ENCODE measurements at regions not wholly inside any gene's neighbourhood (a gene's known extent, or its start where the extent isn't known, plus 50 kb on each side); places are given as distances from the start of the nearest gene placed in this dataset.

GRCh38 chr2:120999377-121000097, 263.9 kb downstream of the GLI2 start:
- Mint-ChIP-seq H3K27ac (no peak overlapping the region), H3K36me3 (0 out of 2 replicates have a peak, but pooled peaks cover 3% of the 10 kb centered on the region), H3K4me1 (peaks cover 22% of the 10 kb centered on the region), H3K9me3 (0 out of 2 replicates have a peak, but pooled peaks cover 4% of the 10 kb centered on the region), H3K4me3 (no peak overlapping the region), H3K27me3 (ENCODE audit: low read depth) (peaks cover 52% of the 10 kb centered on the region)
- ChIA-PET POLR2A (no interaction called here), CTCF (interaction anchor here (0.8 kb wide), 1 partner anchor 100 kb away, joined by 3 read pairs; no protein-coding TSS in a partner anchor)
- no peak for DNase-seq (ENCODE audit: low spot score)
- ATAC-seq = no peak
- TF ChIP-seq ZNF416 (CRISPR knock-in tag; IDR thresholded peaks at IDR 0.05) (no peak), GRHL2 (CRISPR knock-in tag; IDR thresholded peaks at IDR 0.05; ENCODE audit: insufficient replicate concordance, severe bottlenecking) (no peak), NR2C2 (CRISPR knock-in tag; IDR thresholded peaks at IDR 0.05) (no peak), GTF2I (CRISPR knock-in tag; conservative IDR thresholded peaks at IDR 0.05) (no peak), FOXJ3 (CRISPR knock-in tag; IDR thresholded peaks at IDR 0.05; ENCODE audit: borderline replicate concordance) (no peak), RORB (CRISPR knock-in tag; IDR thresholded peaks at IDR 0.05) (no peak), NR3C1 (CRISPR knock-in tag; conservative IDR thresholded peaks at IDR 0.05; ENCODE audit: low read depth) (no peak)
- TF ChIP-seq, protein P1, sequence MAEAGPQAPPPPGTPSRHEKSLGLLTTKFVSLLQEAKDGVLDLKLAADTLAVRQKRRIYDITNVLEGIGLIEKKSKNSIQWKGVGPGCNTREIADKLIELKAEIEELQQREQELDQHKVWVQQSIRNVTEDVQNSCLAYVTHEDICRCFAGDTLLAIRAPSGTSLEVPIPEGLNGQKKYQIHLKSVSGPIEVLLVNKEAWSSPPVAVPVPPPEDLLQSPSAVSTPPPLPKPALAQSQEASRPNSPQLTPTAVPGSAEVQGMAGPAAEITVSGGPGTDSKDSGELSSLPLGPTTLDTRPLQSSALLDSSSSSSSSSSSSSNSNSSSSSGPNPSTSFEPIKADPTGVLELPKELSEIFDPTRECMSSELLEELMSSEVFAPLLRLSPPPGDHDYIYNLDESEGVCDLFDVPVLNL (CRISPR knock-in tag; IDR thresholded peaks at IDR 0.05; ENCODE audit: borderline replicate concordance, low read depth) = no peak

- 0 out of 2 replicates have a peak, but pooled peaks cover 4% of the 10 kb centered on the region for H3K9me3 Mint-ChIP-seq
- no peak overlapping the region for H3K4me3 Mint-ChIP-seq
- peaks cover 22% of the 10 kb centered on the region for H3K4me1 Mint-ChIP-seq
- ChIA-PET POLR2A (no interaction called here), CTCF (no interaction called here)
- TF ChIP-seq MXD4 (CRISPR knock-in tag; IDR thresholded peaks at IDR 0.05; ENCODE audit: borderline replicate concordance) (no peak), RORB (CRISPR knock-in tag; IDR thresholded peaks at IDR 0.05) (no peak), MLX (CRISPR knock-in tag; IDR thresholded peaks at IDR 0.05) (no peak), ZBTB21 (CRISPR knock-in tag; IDR thresholded peaks at IDR 0.05; ENCODE audit: borderline replicate concordance) (no peak), TEAD4 (CRISPR knock-in tag; IDR thresholded peaks at IDR 0.05) (no peak), ZNF121 (CRISPR knock-in tag; IDR thresholded peaks at IDR 0.05) (no peak), TEAD1 (CRISPR knock-in tag; IDR thresholded peaks at IDR 0.05) (no peak)
- TF ChIP-seq, protein P2, sequence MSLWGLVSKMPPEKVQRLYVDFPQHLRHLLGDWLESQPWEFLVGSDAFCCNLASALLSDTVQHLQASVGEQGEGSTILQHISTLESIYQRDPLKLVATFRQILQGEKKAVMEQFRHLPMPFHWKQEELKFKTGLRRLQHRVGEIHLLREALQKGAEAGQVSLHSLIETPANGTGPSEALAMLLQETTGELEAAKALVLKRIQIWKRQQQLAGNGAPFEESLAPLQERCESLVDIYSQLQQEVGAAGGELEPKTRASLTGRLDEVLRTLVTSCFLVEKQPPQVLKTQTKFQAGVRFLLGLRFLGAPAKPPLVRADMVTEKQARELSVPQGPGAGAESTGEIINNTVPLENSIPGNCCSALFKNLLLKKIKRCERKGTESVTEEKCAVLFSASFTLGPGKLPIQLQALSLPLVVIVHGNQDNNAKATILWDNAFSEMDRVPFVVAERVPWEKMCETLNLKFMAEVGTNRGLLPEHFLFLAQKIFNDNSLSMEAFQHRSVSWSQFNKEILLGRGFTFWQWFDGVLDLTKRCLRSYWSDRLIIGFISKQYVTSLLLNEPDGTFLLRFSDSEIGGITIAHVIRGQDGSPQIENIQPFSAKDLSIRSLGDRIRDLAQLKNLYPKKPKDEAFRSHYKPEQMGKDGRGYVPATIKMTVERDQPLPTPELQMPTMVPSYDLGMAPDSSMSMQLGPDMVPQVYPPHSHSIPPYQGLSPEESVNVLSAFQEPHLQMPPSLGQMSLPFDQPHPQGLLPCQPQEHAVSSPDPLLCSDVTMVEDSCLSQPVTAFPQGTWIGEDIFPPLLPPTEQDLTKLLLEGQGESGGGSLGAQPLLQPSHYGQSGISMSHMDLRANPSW (CRISPR knock-in tag; conservative IDR thresholded peaks at IDR 0.05; ENCODE audit: low read depth) = no peak
- TF ChIP-seq, protein P3, sequence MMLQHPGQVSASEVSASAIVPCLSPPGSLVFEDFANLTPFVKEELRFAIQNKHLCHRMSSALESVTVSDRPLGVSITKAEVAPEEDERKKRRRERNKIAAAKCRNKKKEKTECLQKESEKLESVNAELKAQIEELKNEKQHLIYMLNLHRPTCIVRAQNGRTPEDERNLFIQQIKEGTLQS (CRISPR knock-in tag; conservative IDR thresholded peaks at IDR 0.05) = no peak
- TF ChIP-seq, protein P4, sequence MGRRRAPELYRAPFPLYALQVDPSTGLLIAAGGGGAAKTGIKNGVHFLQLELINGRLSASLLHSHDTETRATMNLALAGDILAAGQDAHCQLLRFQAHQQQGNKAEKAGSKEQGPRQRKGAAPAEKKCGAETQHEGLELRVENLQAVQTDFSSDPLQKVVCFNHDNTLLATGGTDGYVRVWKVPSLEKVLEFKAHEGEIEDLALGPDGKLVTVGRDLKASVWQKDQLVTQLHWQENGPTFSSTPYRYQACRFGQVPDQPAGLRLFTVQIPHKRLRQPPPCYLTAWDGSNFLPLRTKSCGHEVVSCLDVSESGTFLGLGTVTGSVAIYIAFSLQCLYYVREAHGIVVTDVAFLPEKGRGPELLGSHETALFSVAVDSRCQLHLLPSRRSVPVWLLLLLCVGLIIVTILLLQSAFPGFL (CRISPR knock-in tag; IDR thresholded peaks at IDR 0.05; ENCODE audit: borderline replicate concordance) = no peak
- 0 out of 2 replicates have a peak, but pooled peaks cover 3% of the 10 kb centered on the region for H3K36me3 Mint-ChIP-seq
- H3K27ac Mint-ChIP-seq = no peak overlapping the region
- no peak for ATAC-seq
- peaks cover 62% of the 10 kb centered on the region for H3K27me3 Mint-ChIP-seq (ENCODE audit: low read depth)
- DNase-seq (ENCODE audit: low spot score) = no peak
These were observed 265.1 kb downstream of the GLI2 start for GRCh38 chr2:121000804-121001203.
